HepG2 (cell line): ENCODE measurements at regions not wholly inside any gene's neighbourhood (a gene's known extent, or its start where the extent isn't known, plus 50 kb on each side); places are given as distances from the start of the nearest gene placed in this dataset.

Experiments used
- ATAC-seq: fragments of 200-7000 bp; cut with Tn5 transposase; 3 replicates; pipeline ENCODE4 v1.9.1; 2020; ENCODE audit warnings: mild to moderate bottlenecking, moderate library complexity
- BruUV-seq: library from RNA; stranded (reverse); fragments of 400-500 nt; replicated peaks from 2 replicates; lab custom pipeline; 2021; lab: Mats Ljungman, UMichigan
- CTCF ChIA-PET: fragments of 300-600 bp; formaldehyde crosslinking; extraction: SDS; loops from one replicate; lab custom pipeline; 2021; ENCODE audit warnings: low total read pairs, inconsistent platforms, low intra/inter-chr PET ratio; lab: Yijun Ruan, JAX
- POLR2A ChIA-PET: fragments of 350-600 bp; sonication (Branson Sonifier 250); formaldehyde crosslinking; loops from one replicate; lab custom pipeline; 2020; ENCODE audit warnings: antibody characterized with exemption, inconsistent platforms; lab: Yijun Ruan, JAX
- DNase-seq: peaks from one replicate; pipeline ENCODE4 v3.0.0-alpha.2; 2015; ENCODE audit warnings: low spot score
- FAIRE-seq: peaks from 3 replicates; lab custom pipeline; 2011; peaks lifted over from hg19 to GRCh38; lab: Jason Lieb, UNC
- H2AFZ ChIP-seq: one replicate; pipeline ENCODE4 v1.6.1; 2011; ENCODE audit warnings: low read length, inconsistent platforms
- H3K27ac ChIP-seq: fragments of 300-600 bp; 3 replicates; pipeline ENCODE4 v1.8.0; 2011; ENCODE audit warnings: mixed run types, mild to moderate bottlenecking, mixed read lengths, low read length, inconsistent platforms; ENCODE audit not compliant: insufficient read depth; ENCODE audit errors: extremely low read length
- H3K27me3 ChIP-seq, 2 experiments: fragments of 200-600 bp in 1 of 2; 2 replicates in 1 of 2; 3 replicates in 1 of 2; pipeline versions ENCODE4 v1.6.0 to v1.8.0; 2011; ENCODE audit warnings: low read length in 2 of 2, mild to moderate bottlenecking in 2 of 2, moderate library complexity in 2 of 2, inconsistent platforms in 1 of 2; ENCODE audit not compliant: insufficient read depth in 2 of 2, control insufficient read depth in 1 of 2
- H3K36me3 ChIP-seq, 2 experiments: fragments of 200-600 bp in 1 of 2; replicated peaks in 1 of 2; 2 replicates in 1 of 2; 3 replicates in 1 of 2; pipeline versions ENCODE4 v1.5.1 to v1.8.0; 2011; ENCODE audit warnings: low read length in 2 of 2, inconsistent platforms in 1 of 2; ENCODE audit not compliant: insufficient read depth in 2 of 2, control insufficient read depth in 1 of 2
- H3K4me1 ChIP-seq: 2 replicates; pipeline ENCODE4 v1.5.1; 2012; ENCODE audit warnings: low read length, inconsistent platforms; ENCODE audit not compliant: insufficient read depth
- H3K4me2 ChIP-seq: 2 replicates; pipeline ENCODE4 v1.6.0; 2011; ENCODE audit warnings: low read depth, low read length, inconsistent platforms
- H3K4me3 ChIP-seq, 3 experiments: fragments of 200-600 bp in 1 of 3; sonication (generic), shearing (Covaris generic) in 1 of 3; replicated peaks in 1 of 3; 2 replicates each; pipeline ENCODE4 v1.5.1; 2011 to 2016; ENCODE audit warnings: low read length in 3 of 3, inconsistent platforms in 2 of 3, low read depth in 2 of 3, mild to moderate bottlenecking in 2 of 3, control low read depth in 1 of 3, mixed read lengths in 1 of 3; ENCODE audit not compliant: insufficient read depth in 1 of 3
- H3K79me2 ChIP-seq: one replicate; pipeline ENCODE4 v1.6.1; 2011; ENCODE audit warnings: low read length, inconsistent platforms; ENCODE audit not compliant: insufficient read depth
- H3K9ac ChIP-seq: 2 replicates; pipeline ENCODE4 v1.6.0; 2011; ENCODE audit warnings: mild to moderate bottlenecking, low read depth, low read length, inconsistent platforms; ENCODE audit not compliant: insufficient read depth
- H3K9me3 ChIP-seq: 2 replicates; pipeline ENCODE4 v1.5.1; 2012; ENCODE audit warnings: mild to moderate bottlenecking, low read length
- H4K20me1 ChIP-seq: 2 replicates; pipeline ENCODE4 v1.6.0; 2011; ENCODE audit warnings: inconsistent platforms, mild to moderate bottlenecking, low read length, moderate library complexity; ENCODE audit not compliant: insufficient read depth
- GMEB2 ChIP-seq: IDR thresholded peaks from 2 replicates; pipeline ENCODE4 v1.6.1; 2016; ENCODE audit warnings: missing biosample characterization, missing genetic modification reagents, low read depth
- KAT2B ChIP-seq: fragments of 150-350 bp; IDR thresholded peaks from 2 replicates; pipeline ENCODE4 v1.6.1; 2014; ENCODE audit warnings: low read depth, low read length, borderline replicate concordance
- LRRFIP1 ChIP-seq: sonication (generic); formaldehyde crosslinking; conservative IDR thresholded peaks from 2 replicates; pipeline ENCODE4 v1.4.0; 2020; ENCODE audit warnings: missing genetic modification reagents
- SIX1 ChIP-seq: sonication (generic); formaldehyde crosslinking; IDR thresholded peaks from 2 replicates; pipeline ENCODE4 v1.4.0; 2020; ENCODE audit warnings: missing genetic modification reagents, borderline replicate concordance
- STAG1 ChIP-seq: sonication (generic); formaldehyde crosslinking; IDR thresholded peaks from 2 replicates; pipeline ENCODE4 v1.4.0; 2020; ENCODE audit warnings: missing genetic modification reagents
- THYN1 ChIP-seq: sonication (generic); formaldehyde crosslinking; IDR thresholded peaks from 2 replicates; pipeline ENCODE4 v1.8.1; 2023; ENCODE audit warnings: low read depth, mild to moderate bottlenecking, moderate library complexity, missing genetic modification reagents, borderline replicate concordance
- ZNF605 ChIP-seq: sonication (generic); formaldehyde crosslinking; IDR thresholded peaks from 2 replicates; pipeline ENCODE4 v1.8.0; 2022; ENCODE audit warnings: mild to moderate bottlenecking, missing genetic modification reagents
- ZNF775 ChIP-seq: sonication (generic); formaldehyde crosslinking; IDR thresholded peaks from 2 replicates; pipeline ENCODE4 v1.4.0; 2020; ENCODE audit warnings: missing genetic modification reagents, mild to moderate bottlenecking, moderate library complexity, borderline replicate concordance
- ZSCAN22 ChIP-seq: sonication (generic); formaldehyde crosslinking; IDR thresholded peaks from 2 replicates; pipeline ENCODE4 v1.4.0; 2020; ENCODE audit warnings: mild to moderate bottlenecking, missing genetic modification reagents
- WGBS: methylation state at CpG from one replicate; pipeline ENCODE4 v1.1.6; 2017; ENCODE audit warnings: low lambda C conversion rate; 5-methylcytosine and 5-hydroxymethylcytosine counted together
- in situ Hi-C: cut with HindIII; loops from 2 replicates; pipeline ENCODE4 v1.10.0; 2017; ENCODE audit warnings: low pct_unique_long_range_greater_than_20kb; ENCODE audit not compliant: extremely low pct_ligation_motif_present
- intact Hi-C: fragments of 100-400 bp; cut with micrococcal nuclease; formaldehyde crosslinking; loops from one replicate; pipeline ENCODE4 v1.10.0; 2022; ENCODE audit not compliant: unreplicated experiment
- TF ChIP-seq, protein P1 (sequence below): IDR thresholded peaks from 2 replicates; pipeline ENCODE4 v1.4.0; 2020; ENCODE audit warnings: mild to moderate bottlenecking, missing genetic modification reagents
- TF ChIP-seq, protein P2 (sequence below): sonication (generic); formaldehyde crosslinking; IDR thresholded peaks from 2 replicates; pipeline ENCODE4 v1.8.0; 2022; ENCODE audit warnings: mild to moderate bottlenecking, missing genetic modification reagents, borderline replicate concordance
- TF ChIP-seq, protein P3 (sequence below): sonication (generic); formaldehyde crosslinking; IDR thresholded peaks from 2 replicates; pipeline ENCODE4 v1.4.0; 2020; ENCODE audit warnings: mild to moderate bottlenecking, missing genetic modification reagents

DNA sequence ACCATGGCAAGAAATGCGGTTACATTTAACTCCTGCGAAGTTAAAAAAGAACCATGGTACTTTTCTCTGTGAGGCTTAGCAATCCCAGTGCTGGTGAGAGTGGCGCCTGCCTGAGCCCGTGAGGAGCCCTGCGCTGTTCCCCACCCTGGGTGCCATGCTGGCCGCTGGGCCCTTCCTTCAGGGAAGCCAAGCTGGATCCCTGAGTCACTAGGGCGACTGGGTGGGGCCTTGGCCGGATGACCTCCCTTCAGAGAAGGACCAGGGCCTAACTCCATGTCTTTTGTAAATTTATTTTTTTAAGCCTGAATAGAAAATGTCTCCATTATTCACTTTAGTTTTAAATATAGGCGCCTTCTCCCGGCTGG lies 209.1 kb downstream of the ERMARD start:
- 33% methylated on average over 10 of the region's 10 CpGs for WGBS

More for the DNA sequence above, 209.1 kb downstream of the ERMARD start:
- no TSS peak for BruUV-seq
- ATAC-seq (no peak), DNase-seq (no peak), FAIRE-seq (no peak)
- ChIA-PET CTCF (no interaction called here), POLR2A (no interaction called here)
- Histone ChIP-seq H3K27ac (no peak overlapping the region), H2AFZ (no peak overlapping the region), H3K9me3 (no peaks in the 10 kb centered on the region), H3K4me3 (no peak overlapping the region), H4K20me1 (no peaks in the 10 kb centered on the region), H3K4me1 (no peaks in the 10 kb centered on the region), H3K4me2 (no peak overlapping the region), H3K27me3 (peaks cover 3 to 63% of the 10 kb centered on the region in 2 experiments; a peak in 4 of 5 replicates), H3K36me3 (no peaks in the 10 kb centered on the region), H3K79me2 (no peaks in the 10 kb centered on the region), H3K9ac (no peak overlapping the region)
- in situ Hi-C loops: no loop called here
- no peak for TF ChIP-seq GMEB2 (CRISPR knock-in tag)
- no peak for TF ChIP-seq LRRFIP1 (CRISPR knock-in tag)
- TF ChIP-seq STAG1 (CRISPR knock-in tag): no peak
- TF ChIP-seq ZNF775 (CRISPR knock-in tag): no peak
- TF ChIP-seq, protein P1, sequence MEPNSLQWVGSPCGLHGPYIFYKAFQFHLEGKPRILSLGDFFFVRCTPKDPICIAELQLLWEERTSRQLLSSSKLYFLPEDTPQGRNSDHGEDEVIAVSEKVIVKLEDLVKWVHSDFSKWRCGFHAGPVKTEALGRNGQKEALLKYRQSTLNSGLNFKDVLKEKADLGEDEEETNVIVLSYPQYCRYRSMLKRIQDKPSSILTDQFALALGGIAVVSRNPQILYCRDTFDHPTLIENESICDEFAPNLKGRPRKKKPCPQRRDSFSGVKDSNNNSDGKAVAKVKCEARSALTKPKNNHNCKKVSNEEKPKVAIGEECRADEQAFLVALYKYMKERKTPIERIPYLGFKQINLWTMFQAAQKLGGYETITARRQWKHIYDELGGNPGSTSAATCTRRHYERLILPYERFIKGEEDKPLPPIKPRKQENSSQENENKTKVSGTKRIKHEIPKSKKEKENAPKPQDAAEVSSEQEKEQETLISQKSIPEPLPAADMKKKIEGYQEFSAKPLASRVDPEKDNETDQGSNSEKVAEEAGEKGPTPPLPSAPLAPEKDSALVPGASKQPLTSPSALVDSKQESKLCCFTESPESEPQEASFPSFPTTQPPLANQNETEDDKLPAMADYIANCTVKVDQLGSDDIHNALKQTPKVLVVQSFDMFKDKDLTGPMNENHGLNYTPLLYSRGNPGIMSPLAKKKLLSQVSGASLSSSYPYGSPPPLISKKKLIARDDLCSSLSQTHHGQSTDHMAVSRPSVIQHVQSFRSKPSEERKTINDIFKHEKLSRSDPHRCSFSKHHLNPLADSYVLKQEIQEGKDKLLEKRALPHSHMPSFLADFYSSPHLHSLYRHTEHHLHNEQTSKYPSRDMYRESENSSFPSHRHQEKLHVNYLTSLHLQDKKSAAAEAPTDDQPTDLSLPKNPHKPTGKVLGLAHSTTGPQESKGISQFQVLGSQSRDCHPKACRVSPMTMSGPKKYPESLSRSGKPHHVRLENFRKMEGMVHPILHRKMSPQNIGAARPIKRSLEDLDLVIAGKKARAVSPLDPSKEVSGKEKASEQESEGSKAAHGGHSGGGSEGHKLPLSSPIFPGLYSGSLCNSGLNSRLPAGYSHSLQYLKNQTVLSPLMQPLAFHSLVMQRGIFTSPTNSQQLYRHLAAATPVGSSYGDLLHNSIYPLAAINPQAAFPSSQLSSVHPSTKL (CRISPR knock-in tag): no peak
- no peak for TF ChIP-seq ZNF605
- no peak for TF ChIP-seq THYN1 (CRISPR knock-in tag)
- TF ChIP-seq ZSCAN22 (CRISPR knock-in tag): no peak
- TF ChIP-seq SIX1 (CRISPR knock-in tag): no peak
- TF ChIP-seq, protein P2, sequence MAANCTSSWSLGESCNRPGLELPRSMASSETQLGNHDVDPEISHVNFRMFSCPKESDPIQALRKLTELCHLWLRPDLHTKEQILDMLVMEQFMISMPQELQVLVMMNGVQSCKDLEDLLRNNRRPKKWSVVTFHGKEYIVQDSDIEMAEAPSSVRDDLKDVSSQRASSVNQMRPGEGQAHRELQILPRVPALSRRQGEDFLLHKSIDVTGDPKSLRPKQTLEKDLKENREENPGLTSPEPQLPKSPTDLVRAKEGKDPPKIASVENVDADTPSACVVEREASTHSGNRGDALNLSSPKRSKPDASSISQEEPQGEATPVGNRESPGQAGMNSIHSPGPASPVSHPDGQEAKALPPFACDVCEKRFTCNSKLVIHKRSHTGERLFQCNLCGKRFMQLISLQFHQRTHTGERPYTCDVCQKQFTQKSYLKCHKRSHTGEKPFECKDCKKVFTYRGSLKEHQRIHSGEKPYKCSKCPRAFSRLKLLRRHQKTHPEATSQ (CRISPR knock-in tag): no peak
- TF ChIP-seq, protein P3, sequence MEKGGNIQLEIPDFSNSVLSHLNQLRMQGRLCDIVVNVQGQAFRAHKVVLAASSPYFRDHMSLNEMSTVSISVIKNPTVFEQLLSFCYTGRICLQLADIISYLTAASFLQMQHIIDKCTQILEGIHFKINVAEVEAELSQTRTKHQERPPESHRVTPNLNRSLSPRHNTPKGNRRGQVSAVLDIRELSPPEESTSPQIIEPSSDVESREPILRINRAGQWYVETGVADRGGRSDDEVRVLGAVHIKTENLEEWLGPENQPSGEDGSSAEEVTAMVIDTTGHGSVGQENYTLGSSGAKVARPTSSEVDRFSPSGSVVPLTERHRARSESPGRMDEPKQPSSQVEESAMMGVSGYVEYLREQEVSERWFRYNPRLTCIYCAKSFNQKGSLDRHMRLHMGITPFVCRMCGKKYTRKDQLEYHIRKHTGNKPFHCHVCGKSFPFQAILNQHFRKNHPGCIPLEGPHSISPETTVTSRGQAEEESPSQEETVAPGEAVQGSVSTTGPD (CRISPR knock-in tag): no peak
- no peak for TF ChIP-seq KAT2B
- intact Hi-C loops: no loop called here
